ENCODE measurements at regions not wholly inside any gene's neighbourhood (a gene's known extent, or its start where the extent isn't known, plus 50 kb on each side); places are given as distances from the start of the nearest gene placed in this dataset.

GRCh38 chr2:182587831-182588230, 128.2 kb upstream of the DNAJC10 start:
- no peak for TF ChIP-seq POLR2A (IDR thresholded peaks at IDR 0.05)
- TF ChIP-seq POLR2AphosphoS5 (IDR thresholded peaks at IDR 0.05), result no peak
